Activated CD4-positive, alpha-beta T cell treated with anti-CD3 and anti-CD28 coated beads, Interleukin-2, Interleukin-4, amounts not matched to agents 100 ng/mL and 50 ng/mL, durations not matched to agents 16 hours and 8 hours (primary cell): ENCODE measurements at regions not wholly inside any gene's neighbourhood (a gene's known extent, or its start where the extent isn't known, plus 50 kb on each side); places are given as distances from the start of the nearest gene placed in this dataset.

Experiments
- DNase-seq: peaks from one replicate; pipeline ENCODE4 v3.0.0-alpha.2; 2020; ENCODE audit warnings: low spot score

DNA sequence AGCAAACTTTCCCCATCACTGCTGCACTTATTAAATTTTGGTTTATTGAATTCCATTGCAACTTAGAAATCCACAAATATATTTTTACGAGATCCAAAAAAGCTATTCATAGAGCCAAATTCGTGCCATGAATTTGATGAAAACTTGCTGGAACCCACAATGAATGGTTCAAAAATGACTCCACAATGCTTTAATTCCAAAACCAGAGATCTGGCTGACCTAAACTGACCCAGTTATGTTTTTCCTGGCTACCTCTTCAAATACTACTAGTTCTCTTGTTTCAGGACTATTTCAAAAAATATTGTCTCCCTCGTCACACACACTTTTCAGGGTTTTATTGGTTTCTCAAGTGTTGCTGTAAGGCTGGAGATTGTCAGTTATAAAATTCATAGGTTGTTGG is 474.8 kb downstream of the PDGFC start:
- DNase-seq = no peak

DNA sequence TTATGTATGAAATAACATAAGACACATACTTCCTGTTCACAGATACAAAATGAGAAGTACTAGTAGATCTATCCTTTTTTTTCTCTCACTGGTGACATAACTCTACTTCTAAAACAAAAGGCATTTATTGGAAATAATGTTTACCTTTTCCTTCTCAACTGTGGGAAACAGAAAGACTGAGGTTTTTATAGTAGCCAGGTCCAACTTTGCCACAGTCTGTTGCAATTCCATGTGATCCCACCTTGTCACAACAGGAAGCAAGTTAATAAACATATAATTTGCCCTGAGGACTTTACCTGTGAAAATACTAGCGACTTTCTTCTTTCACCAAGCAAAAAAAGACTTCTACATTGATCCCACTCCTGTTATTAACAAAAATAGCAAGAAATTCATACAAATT is 475.8 kb downstream of the PDGFC start:
- DNase-seq = no peak

DNA sequence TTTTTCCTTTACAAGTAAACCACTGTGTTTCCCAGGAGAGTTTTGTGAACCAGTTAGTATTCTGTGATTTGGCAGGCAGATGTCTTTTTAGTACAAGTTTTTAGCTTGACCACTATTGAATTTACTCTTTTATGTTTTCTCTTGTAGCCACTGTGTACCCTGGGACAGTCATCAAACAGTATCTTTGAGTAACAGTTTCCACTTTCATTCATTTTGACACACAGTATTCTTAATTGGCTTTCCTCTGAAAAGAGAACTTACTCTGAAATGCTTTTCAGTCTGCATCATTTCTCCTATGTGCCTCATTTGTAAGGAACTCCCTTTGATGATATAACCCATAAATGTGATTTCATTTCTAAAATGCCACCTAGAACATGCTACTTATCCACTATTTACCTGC is 476.5 kb downstream of the PDGFC start:
- no peak for DNase-seq

DNA sequence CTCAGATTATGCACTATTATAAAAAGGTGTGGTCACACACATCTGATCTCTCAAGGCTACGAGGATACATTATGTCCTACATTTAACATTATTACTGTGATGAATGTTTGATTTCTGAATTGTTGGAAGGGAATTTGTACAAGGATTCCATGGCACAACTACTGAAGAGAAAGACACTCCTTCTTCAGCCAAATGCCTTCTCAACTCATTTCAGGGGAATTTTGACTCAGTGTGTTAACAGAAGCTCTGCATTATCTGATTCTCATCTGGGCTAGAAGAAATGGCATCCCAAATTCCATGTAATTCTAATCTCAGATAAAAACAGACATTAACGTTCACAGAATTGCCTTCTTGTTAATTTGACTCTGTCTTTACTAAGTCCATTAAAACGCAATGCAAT is 477.7 kb downstream of the PDGFC start:
- no peak for DNase-seq

DNA sequence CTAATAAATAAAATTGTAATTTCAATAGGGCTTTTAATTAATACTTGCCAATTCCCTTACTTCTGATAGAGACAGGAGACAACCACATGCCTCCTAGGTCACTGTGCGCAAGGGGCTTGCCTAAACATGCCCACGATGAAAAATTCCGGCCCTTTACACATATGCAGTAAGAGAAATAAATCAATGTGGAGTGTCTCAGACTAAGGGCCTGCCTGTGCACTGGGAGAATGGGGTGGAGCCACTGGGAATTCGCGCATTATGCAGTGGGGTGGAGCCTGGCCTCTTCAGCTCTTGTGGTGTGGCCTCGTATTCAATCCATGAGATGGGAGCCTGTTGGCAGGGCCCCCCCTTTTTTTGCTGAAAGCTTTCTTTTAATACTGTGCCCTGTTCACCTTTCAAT is 484.5 kb downstream of the PDGFC start:
- DNase-seq = no peak

DNA sequence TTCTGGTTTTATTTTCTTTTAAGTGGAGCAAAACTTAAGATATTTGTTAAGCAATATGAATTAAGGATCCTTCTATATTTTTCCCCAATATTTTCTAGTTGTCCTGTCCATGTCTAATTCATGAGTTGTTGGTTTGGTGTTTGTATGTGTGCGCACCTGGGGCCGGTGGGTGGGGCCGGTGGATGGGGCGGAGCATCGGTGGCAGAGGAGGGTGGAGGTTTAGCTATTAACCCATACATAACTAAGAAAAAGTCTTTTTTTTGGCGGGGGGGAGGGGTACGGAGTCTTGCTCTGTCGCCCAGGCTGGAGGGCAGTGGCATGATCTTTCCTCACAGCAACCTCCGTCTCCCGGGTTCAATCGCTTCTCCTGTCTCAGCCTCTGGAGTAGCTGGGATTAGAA is 489.8 kb downstream of the PDGFC start:
- no peak for DNase-seq

DNA sequence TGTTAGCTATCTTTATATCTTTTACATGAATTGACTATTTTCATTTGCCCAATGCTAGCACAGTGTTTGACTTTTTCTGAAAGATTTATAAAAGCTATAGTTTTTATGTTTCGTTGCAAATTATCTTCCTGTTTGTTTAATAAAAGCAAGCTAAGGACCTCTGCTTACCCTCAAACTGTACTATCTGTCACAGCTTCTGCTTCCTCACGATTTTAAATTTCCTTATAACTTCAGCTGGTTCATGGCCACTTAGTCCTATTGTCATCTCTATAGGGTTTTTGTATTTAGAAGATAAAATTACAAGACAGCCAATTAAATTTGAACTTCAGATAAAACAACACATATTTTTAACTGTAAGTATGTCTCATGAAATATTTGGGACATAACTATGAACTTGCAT is 494.0 kb downstream of the PDGFC start:
- DNase-seq = no peak

DNA sequence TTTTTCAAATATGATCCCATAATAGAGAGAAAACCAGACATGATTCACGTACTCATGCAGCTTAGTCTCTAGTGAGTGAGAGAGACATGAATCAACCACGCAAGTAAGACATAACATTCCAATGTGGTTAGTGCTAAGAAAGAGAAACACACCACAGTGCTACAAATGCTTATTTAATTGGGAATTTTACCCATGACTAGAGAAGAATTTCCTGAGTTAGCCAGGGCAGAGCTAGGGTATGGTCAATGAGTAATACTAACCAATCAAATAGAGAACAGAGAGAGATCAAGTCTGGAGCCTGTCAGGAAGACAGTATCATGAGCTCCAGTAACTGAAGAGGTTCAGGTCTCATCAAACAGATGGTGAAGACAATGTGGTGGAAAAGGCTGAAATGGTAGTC is 495.2 kb downstream of the PDGFC start:
- DNase-seq = no peak

DNA sequence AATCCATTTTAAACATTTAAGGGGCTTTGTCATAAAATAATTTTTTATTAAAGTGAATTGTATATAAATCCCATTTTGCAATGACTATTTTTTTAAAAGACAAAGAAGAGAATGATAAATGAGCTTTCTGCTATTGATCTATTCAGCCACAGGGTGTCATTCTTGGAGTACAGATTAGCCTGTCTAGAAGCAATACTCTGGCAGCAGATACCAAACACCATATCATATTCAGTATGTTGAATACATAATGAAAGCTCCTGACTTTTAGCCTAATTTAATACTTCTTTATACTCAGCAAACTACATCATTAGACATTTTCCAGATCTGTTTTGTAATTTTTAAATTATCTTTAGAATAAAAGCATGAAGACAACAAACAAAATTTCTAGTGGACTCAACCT is 496.3 kb downstream of the PDGFC start:
- no peak for DNase-seq

DNA sequence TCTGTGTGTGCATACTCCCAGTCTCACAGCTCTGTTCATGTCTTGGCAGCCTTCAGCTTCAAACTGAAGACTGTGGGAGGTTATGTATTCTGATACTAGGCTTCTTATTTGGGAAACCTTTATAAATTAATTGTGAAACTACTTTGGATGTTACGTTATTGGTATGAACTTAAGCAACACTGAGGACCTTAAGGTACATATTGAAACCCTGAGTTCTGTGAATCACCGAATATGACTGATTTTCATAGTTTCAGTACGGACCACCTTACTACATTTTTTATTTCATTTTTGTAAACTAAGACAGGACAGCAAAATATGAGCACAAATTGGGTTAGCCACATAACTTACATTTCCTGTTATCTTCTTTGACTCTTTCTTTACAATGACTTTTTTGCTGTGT is 498.4 kb downstream of the PDGFC start:
- DNase-seq = peak; percentile 54

DNA sequence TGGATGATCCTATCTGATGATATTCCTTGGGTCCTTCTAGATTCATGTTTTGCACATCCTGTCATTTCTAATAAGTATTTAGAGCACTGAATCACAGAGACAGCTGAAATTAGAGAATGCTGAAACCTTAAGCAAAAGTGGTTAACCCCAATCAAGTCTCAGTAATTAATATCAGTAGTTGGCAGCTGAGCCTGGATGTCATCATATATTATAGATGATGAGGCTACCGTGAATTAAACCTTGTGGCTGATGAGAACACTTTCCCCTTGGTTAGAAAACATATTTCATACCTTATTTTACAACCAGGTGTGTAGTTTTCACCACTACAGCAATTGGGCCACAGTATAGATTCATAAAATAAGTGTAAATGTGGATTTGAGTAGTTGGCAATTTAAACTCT is 499.0 kb downstream of the PDGFC start:
- DNase-seq = peak; percentile 11

DNA sequence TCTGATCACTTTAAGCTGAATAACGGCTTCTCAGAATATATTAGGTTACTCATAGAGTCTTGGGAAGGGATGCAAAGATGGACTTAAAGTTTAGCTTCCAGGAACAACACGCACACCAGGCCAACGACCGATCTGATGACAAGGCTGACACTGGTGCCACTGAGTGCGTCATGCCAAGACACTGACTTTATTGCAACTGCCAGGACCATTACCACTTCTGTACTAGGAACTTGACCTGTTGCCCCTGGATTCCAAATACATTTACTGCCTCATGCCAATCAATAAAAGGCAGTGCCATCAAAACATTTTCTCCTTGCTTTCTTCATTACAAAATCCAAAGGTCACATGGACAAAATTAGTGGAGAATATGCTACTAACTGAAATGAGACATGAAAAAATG is 505.9 kb upstream of the CTSO start:
- no peak for DNase-seq

DNA sequence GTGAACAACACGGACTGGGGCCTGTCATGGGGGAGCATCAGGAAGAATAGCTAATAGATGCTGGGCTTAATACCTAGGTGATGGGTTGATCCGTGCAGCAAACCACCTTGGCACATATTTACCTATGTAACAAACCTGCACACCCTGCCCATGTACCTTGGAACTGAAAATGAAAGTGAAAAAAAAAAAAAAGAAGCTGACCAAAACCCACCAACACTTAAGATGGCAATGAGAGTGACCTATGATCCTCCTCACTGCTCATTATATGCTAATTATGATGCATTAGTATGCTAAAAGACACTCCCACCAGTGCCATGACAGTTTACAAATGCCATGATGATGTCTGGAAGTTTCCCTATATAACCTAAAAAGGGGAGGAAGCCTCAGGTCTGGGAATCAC is 503.2 kb upstream of the CTSO start:
- DNase-seq = no peak

DNA sequence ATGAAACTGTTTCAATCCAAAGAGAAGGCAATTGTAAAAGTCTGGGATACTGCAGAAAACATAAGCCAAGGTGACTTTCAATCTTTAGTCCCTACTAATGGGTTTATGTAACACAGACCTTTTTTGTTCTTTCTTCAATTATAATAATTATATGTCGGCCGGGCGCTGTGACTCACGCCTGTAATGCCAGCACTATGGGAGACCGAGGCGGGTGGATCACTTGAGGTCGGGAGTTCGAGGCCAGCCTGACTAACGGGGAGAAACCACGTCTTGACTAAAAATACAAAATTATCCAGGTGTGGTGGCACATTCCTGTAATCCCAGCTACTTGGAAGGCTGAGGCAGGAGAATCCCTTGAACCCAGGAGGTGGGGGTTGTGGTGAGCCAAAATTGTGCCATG is 489.8 kb upstream of the CTSO start:
- DNase-seq = no peak

DNA sequence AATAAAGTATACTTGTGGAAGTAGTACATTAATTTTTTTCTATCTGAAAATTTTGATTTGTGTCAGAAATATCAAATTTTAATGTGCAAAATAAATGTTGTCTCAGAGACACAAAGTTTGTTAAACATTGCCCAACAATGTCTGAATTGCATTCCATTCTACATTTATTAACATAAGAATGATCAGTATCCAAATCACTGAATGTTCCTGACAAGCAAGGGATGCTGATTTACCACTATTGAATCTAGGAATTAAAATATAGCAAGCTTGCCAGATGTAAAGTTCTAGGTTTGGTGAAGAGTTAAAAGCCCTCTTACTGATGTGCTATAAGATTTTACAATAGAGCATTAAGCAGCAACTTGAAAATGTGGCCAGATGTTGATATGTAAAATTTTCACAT is 489.2 kb upstream of the CTSO start:
- DNase-seq = no peak

DNA sequence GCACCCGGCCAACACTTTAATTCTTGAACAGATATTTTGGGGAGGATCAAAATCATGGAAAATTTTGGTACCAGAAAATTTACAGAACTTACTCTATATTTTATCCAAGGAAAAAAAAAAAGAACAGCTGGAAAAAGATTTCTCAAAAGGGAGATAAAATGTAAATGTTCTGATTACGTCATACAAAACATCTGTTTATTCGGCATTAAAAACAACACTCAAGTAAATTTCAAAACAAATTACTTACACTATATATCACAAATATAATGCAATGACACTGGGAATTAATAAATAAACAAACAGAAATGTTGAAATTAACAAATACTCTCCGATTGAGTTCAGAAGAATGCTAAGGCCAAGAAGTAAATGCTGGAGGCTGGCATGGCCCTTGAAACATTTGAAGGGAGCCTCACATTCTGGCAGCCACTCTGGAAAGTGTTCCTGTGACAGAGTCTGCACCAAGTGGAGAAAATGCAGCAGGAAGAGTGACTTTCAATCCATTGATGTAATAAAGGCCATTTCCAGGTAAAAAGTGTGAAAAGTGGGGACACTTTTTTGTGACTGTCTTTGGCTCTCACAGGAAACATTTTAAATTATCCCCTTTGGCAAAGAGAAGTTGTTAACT is 486.0 kb upstream of the CTSO start:
- DNase-seq = no peak

DNA sequence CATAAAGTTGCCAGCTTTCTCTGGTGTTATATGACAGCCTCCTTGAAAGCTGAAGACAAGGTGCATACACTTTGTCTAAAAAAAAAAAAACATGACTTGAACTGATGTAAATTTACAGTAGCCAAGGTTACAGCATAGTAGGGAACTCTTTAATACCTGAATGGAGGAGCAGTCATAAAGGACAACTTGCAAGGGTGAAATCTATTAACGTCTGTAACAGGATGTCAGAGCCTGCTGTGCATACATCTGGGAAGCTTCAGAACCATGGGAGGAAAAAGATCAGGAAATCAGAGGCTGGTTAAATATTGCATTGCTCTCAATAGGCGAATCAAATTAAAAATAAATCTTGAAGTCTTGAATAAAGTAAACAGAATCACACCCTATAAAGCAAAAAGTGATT is 484.0 kb upstream of the CTSO start:
- no peak for DNase-seq

DNA sequence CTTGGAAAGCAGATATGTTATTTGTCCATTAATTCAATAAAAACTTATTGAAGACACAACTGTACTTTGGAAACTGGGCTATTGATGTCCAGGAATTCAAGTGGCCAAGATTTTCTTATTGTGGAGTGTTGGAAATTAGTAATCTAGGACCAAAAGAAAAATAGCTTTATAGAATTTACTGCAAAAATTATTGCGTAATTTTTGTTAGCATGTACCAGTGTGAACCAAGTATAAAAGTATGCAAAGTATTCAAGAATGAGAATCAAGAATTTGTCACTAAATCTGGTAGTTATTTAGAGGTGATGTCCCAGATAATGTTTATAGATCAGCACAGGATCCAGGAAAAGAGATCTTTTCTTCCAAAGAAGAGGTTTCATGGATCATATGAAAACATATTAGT is 468.9 kb upstream of the CTSO start:
- DNase-seq = no peak

DNA sequence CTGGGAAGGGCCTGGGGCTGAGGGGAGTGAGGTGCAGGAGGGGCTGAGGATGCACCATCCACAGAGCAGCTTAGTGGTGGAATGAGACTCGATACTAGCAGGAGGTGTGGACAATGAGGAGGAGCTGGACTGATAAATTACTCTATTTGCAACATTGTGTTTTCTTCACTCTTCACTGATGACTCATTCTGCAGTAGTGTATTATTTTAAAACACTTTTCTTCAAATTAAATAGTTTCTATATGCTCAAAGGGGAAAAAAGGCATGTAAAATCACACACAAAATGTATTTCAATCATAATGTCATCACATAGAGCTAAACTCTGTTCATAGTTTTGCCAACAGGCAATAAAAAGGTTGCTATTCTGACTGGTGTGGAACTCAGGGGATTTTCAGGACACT is 467.0 kb upstream of the CTSO start:
- DNase-seq = no peak

DNA sequence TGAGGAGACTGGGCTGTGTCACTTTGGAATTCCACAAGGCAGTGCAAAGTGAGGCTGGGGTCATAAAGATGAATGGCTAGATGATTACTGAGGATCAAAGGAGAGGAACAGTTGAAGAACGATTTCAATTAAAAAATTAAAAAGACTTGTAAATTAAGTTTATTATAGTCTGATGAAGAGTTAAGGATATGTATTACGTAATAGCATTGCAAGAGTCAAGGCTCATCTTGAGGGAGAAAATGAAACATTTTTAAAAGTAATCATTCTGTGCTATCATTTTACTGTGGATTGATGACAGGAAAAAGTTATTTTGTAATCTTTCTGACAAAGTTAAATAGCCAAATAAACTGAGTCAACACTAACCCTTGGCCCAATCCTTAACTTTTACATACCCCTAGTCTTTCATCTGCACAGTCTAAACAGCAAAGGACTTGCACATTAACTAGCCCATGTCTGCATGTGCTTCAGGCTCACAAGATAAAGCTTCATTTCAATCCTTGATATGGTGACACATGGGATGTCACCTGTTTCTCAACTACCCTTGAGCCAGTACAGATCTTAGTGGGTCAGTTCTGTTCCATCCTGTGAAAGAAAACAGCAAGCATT is 465.5 kb upstream of the CTSO start:
- no peak for DNase-seq

DNA sequence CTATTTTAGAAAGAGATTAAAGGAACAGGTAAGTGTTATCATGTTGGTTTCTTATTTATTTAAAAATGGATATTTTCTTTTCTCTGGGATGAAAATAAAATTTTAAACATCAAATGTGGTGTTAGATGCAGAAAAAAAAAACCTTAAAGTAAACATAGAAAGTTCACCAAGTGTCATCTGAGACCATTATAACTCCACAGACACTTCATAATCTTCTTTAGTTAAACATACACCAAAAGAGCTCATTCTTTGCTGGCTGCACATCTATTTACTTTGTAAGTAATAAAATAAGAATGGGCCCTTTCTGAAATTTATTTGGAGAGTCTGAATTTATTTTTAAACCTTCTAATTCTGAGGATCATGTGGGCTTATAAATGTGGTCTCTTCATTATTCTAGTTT is 460.7 kb upstream of the CTSO start:
- DNase-seq = no peak

DNA sequence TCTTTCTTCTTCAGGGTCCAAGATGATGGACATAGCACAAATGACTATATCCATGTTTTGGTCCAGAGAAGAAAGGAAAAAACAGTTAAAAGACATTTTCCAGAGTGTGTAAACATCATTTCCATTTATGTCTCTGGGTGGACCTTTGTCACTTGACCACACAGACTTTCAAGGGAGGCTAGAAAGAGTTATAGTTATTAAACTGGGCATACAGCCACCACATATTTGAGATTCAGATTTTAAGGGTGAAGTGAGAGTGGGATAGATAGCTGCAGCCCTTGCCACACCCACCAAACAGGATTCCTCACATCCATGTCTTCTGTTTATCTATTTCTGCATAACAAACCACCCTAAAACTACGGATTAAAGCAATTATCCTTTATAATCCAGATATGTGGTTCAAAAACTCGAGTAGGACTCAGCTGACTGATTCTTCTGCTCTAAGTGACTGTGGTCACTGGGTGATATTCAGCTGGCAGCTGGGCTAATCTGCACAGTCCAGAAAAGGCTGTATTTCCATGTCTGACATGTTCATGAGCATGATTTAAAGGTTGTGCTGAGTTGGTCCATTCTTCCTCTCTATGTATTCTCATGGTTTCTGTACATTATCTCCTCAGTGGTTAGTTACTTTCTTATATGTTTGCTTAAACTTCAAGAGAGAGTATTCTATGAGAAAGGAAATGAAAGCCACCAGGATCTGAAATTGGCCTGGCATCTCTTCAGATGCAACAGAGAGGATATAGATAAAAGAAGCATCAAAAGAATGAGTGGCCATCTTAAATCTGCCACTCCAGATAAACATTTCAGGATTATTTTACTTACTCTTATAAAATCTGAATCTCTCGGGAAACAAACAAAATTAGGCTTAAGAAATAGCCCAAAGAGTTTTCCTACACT is 459.8 kb upstream of the CTSO start:
- DNase-seq = no peak

DNA sequence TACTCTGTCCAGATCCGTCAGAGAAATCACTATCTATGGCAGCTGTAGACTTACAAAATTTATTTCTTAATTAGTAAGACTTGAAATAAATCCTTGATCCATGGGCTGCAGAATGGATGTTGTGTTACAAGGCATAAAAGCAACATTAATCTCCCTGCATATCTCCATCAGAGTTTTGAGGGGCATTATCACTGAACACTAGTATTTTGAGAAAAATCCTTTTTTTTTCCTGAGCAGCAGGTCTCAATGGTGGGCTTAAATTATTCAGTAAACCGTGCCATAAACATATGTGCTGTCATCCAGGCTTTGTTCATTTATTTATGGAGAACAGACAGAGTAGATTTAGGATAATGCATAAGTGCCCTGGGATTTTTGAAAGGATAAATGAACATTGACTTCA is 457.9 kb upstream of the CTSO start:
- DNase-seq = no peak

DNA sequence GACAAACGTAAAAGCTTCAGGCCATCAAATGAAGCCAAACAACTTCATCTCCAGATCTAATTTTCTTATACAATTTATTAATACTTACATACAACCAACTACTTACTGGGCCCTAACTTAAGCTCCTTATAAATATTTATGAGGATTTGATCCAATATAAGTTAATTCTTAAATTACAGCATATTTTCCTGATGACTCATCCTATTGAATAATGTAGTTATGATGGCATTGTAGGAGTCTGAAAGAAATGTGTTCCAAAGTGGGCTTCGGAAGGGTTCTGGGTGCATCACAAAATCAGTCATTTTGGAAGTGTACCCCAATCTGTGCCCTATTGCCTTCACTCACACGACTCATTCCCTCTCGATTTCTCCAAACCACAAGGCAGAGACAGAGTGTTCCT is 455.1 kb upstream of the CTSO start:
- DNase-seq = no peak
